GM19463 (cell line): ENCODE measurements at regions not wholly inside any gene's neighbourhood (a gene's known extent, or its start where the extent isn't known, plus 50 kb on each side); places are given as distances from the start of the nearest gene placed in this dataset.

Experiments
- ATAC-seq: cut with Tn5 transposase; IDR thresholded peaks from one replicate; pipeline ENCODE4 v1.9.1; 2021; ENCODE audit warnings: mild to moderate bottlenecking, moderate library complexity; ENCODE audit not compliant: unreplicated experiment

GRCh38 chr5:13569090-13569715, 375.3 kb downstream of the DNAH5 start:
- no peak for ATAC-seq

GRCh38 chr5:13567819-13568218, 376.7 kb downstream of the DNAH5 start:
- no peak for ATAC-seq

GRCh38 chr5:13566871-13567339, 377.6 kb downstream of the DNAH5 start:
- ATAC-seq, result no peak

- ATAC-seq, result no peak
Observed at GRCh38 chr5:13558408-13558807, 386.1 kb downstream of the DNAH5 start.

GRCh38 chr5:13553896-13554295, 390.6 kb downstream of the DNAH5 start:
- no peak for ATAC-seq

GRCh38 chr5:13552361-13552760, 392.1 kb downstream of the DNAH5 start:
- ATAC-seq, result no peak

- ATAC-seq, result no peak
Observed at GRCh38 chr5:13551645-13552044, 392.8 kb downstream of the DNAH5 start.

- ATAC-seq, result no peak
Observed at GRCh38 chr5:13540168-13540750, 404.2 kb downstream of the DNAH5 start.

- no peak for ATAC-seq
Observed at GRCh38 chr5:13536933-13537332, 407.6 kb downstream of the DNAH5 start.

GRCh38 chr5:13533833-13534232, 410.7 kb downstream of the DNAH5 start:
- no peak for ATAC-seq

- ATAC-seq, result no peak
Observed at GRCh38 chr5:13529300-13529699, 415.2 kb downstream of the DNAH5 start.

GRCh38 chr5:13524936-13525335, 419.6 kb downstream of the DNAH5 start:
- ATAC-seq, result no peak

- ATAC-seq, result no peak
Observed at GRCh38 chr5:13519131-13519530, 425.4 kb downstream of the DNAH5 start.

- no peak for ATAC-seq
Observed at GRCh38 chr5:13516195-13516594, 428.3 kb downstream of the DNAH5 start.

- no peak for ATAC-seq
Observed at GRCh38 chr5:13511442-13511841, 433.0 kb downstream of the DNAH5 start.

- no peak for ATAC-seq
Observed at GRCh38 chr5:13510616-13511015, 433.9 kb downstream of the DNAH5 start.

- ATAC-seq, result no peak
Observed at GRCh38 chr5:13508559-13508958, 435.9 kb downstream of the DNAH5 start.

GRCh38 chr5:13505326-13505725, 439.2 kb downstream of the DNAH5 start:
- no peak for ATAC-seq

- no peak for ATAC-seq
Observed at GRCh38 chr5:13503017-13503416, 441.5 kb downstream of the DNAH5 start.

GRCh38 chr5:13501176-13501575, 443.3 kb downstream of the DNAH5 start:
- ATAC-seq, result no peak

- no peak for ATAC-seq
Observed at GRCh38 chr5:13498279-13498678, 446.2 kb downstream of the DNAH5 start.

GRCh38 chr5:13488254-13488931, 456.1 kb downstream of the DNAH5 start:
- ATAC-seq, result no peak
